ENCODE measurements at regions not wholly inside any gene's neighbourhood (a gene's known extent, or its start where the extent isn't known, plus 50 kb on each side); places are given as distances from the start of the nearest gene placed in this dataset.

- TF ChIP-seq CTCF (conservative IDR thresholded peaks at IDR 0.05; ENCODE audit: low read depth in 2 of 2) = no peak
- no peak for TF ChIP-seq ZNF114 (CRISPR knock-in tag; IDR thresholded peaks at IDR 0.05)
- TF ChIP-seq EZH2 (IDR thresholded peaks at IDR 0.05; ENCODE audit: low read depth, unreplicated experiment) = no peak
- no peak for TF ChIP-seq REST (IDR thresholded peaks at IDR 0.05; ENCODE audit: unreplicated experiment)
- TF ChIP-seq CREB1 (CRISPR knock-in tag; IDR thresholded peaks at IDR 0.05; ENCODE audit: low read depth) = no peak
- TF ChIP-seq POLR2AphosphoS5 (IDR thresholded peaks at IDR 0.05; ENCODE audit: low read depth) = no peak
- TF ChIP-seq EZH2phosphoT487 (IDR thresholded peaks at IDR 0.05; ENCODE audit: unreplicated experiment) = no peak
- no peak for TF ChIP-seq ETS1 (IDR thresholded peaks at IDR 0.05)
- TF ChIP-seq JUNB (IDR thresholded peaks at IDR 0.05; ENCODE audit: unreplicated experiment) = no peak
- TF ChIP-seq STAT1 (IDR thresholded peaks at IDR 0.05; ENCODE audit: unreplicated experiment) = no peak
Measured at GRCh38 chr1:231478019-231478785, 50.3 kb upstream of the TSNAX start.
